HG03457 (cell line): ENCODE measurements at regions not wholly inside any gene's neighbourhood (a gene's known extent, or its start where the extent isn't known, plus 50 kb on each side); places are given as distances from the start of the nearest gene placed in this dataset.

Experiments used
- ATAC-seq: cut with Tn5 transposase; IDR thresholded peaks from one replicate; pipeline ENCODE4 v1.9.1; 2021; ENCODE audit warnings: moderate number of reproducible peaks; ENCODE audit not compliant: unreplicated experiment

DNA sequence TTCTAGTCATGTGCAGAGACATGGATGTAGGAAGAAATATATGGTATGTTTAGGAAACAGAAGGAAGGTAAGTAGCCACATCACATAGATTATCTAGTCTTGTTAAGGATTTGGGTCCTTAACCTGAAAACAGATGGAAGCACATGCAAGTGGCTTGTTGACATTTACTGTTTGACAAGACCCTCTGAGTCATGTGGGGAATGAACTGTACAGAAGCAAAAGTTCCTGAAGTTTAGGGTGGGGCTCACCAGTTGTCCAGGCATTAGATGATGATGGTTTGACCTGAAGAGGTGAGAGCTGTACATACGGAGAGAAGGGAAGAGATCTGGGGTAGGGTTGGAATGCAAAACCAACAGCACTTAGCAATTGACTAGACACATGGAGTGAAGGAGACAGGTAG is 281.1 kb upstream of the GRIP1 start:
- no peak for ATAC-seq

DNA sequence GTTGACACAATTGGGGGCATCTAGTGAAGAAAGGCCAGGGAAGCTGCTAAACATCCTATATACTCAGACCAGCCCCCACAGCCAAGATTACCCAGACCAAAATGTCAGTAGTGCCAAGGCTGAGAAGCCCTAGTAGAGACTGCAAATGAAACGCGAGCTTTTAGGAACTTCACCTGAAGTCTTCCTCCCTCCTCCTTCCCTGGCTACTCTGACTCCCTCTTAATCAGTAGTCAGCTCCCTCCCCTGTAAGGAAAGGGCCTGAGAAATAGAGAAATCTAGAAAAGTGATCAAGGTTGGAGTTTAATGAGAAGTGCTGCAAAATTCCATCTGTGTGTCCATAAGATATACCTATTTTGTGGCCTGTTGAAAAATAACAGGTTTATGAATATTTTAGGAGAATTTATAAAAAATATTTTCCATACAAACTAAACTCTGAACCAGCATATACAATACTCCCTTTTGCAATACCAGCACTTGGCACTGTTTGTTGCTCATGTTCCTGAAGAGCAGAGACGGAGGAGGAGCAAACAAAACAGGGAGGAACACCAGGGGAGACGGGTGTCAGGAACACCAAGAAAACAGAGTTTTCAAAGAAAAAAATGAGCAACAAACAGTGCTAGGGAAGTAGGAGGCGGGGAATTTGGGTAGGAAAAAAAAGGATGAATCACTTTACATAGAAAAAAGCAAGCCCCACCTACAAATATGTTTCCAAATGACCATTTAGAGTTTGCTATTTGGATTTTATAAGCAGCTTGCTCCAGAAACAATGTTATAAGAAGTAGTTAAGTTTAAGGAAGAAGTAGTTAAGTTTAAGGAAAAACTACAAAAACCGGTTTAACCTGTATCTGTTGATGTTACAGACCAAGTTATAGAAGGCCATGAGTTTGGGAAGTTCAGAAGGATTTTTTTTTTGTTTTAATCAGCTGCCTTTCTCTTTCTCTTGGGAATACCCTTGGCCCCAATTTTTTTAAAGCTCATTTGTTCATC is 282.1 kb upstream of the GRIP1 start:
- no peak for ATAC-seq

DNA sequence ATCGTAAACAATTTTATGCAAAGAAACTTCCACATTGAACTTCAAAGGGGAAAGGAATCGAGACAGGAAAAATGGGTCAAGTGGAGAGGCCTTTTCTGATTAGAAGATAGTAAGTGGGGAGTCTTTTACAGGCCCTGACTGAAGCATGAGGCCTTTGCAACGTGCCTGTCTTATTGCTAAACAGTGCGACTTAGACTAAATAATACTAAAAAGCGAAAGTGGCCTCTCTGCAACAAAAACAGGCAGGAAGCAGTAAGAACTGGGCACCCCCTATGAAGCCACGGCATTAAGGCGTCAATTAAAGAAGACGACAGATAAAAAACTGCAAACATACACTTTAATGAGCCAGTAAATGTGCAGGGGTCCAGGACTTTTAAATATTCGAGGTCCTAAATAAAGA is 283.4 kb upstream of the GRIP1 start:
- ATAC-seq = no peak

DNA sequence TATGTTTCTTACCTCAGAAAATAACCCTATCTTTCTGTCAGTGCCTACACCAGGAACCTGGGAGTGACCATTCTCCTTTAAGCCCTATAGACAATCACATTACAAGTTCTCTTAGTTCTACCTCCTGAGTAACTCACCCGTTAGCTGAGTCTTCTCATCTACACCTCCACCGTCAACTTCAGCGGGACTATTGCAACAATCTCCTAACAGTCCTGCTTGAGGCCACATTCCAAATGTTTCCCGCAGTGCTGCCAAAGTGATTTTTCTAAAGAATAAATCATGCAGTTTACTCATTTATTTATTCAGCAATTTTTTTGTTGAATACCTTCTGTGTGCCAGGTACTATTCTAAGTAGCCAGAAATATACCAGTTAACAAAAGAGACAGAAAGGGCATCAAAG is 285.0 kb upstream of the GRIP1 start:
- ATAC-seq = no peak

GRCh38 chr12:66964629-66965028 is 285.8 kb upstream of the GRIP1 start:
- no peak for ATAC-seq

- ATAC-seq = no peak
Measured at GRCh38 chr12:66965621-66966020, 286.7 kb upstream of the GRIP1 start.

GRCh38 chr12:66971816-66972215 is 292.9 kb upstream of the GRIP1 start:
- no peak for ATAC-seq

- ATAC-seq = no peak
Measured at GRCh38 chr12:66976526-66976925, 292.6 kb upstream of the CAND1 start.

DNA sequence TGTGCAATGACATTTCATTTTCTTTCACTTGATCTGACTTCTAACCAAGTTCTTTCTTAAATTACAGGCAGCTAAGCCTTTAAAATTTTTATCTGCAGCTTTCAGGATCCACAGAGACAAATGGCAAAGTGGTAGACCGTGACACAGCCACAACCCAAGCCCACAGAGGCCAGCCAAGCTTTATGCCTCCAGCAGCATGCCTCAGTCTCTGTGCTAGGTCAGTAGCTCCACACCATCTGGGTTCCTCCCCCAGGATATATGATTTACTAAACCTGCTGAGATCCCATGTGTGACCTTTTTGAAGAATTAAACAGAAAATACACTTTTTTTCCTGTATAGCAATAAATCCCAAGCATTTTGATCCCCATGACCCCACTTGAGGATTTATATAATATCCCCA is 290.4 kb upstream of the CAND1 start:
- ATAC-seq = no peak

DNA sequence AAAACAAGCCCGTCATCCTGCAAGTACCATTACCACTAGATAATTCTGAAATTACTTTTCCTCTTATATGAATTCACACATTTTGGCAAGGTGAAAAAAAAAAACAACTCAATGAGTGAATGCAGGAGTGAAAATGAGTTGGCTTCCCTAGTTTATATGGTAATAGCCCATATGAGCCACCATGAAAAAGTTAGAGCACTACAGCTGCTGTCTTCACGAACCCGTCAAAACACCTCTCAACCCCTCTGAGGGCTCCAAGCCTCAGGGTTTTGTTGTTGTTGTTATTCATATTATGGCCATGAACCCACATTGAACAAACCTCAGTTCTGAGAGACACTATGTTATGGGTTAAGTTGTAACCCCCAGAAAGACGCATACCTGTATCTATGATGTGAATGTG is 289.9 kb upstream of the CAND1 start:
- ATAC-seq = no peak

- no peak for ATAC-seq
Measured at GRCh38 chr12:66984077-66984476, 285.1 kb upstream of the CAND1 start.

GRCh38 chr12:66984962-66985361 is 284.2 kb upstream of the CAND1 start:
- no peak for ATAC-seq

DNA sequence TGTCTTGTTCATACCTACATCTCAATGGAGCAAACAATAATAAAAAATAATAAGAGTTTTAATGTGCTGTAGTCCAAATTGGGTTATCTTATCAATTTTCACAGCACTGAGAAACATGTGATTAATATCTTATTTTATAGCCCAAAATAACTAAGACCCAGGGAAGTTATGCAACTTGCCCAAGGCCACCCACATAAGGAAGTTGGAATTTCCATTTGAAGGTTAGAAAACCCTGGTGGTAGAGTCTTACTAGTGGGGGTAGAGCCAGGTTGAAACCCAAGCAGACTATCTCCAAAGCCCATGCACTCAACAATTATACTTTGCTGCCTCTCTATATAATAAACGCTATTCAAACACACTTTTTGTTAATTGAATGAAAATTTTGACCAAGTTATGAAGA is 270.0 kb upstream of the CAND1 start:
- ATAC-seq = no peak

DNA sequence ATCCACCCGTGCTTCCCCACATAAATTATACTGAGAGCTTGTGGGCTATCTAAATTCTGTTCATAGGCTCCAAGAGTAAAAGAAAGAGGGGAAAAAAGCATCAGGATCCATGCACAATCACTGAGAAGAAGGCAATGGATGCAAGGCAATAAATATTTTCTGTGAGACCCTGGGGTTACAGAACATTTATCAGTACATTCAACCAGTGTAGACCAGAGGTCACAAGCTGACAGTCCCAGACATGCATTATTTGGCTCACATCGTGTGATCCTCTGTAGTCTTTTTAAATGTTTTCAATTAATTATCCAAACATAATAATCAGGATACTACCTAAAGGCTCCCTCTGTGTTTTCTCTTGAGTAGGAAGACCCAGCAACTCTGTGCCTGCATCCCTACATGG is 267.9 kb upstream of the CAND1 start:
- ATAC-seq = no peak

DNA sequence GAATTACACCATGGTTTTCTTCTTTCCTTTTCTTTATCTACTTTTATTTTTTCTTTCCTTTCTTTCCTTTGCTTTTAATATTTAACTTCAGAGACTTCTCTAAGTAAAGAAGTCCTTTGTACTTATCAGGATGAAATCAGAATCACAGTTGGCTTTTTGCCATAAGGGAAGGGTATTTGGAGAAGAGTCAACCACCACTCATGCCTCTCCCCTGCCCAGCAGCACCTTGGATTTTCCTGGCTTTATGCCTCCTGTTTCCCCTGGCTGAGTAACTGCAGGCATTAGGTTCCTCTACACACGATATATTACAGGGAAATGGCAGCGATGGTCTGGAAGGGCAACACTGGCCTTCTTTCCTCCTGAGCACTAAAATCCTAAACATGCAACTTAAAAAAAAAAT is 266.4 kb upstream of the CAND1 start:
- ATAC-seq = no peak

DNA sequence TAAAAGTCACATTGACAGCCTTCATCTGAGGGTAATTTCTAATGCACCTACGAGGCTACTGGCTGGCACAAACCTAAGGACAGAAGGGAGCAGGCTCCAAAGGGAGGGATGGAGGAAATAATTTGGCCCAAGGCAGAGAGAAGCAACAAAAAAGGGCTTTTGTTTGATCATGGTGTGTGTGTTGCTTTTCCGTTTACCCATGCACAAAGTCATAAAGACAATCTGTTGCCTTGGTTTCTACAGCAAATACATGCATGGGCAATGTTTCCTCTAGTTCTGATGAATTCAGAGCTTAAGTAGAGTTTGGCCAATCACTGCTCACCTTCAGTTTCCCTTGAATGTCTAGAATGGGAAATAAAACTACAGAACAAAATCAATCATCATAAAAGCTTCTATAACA is 262.5 kb upstream of the CAND1 start:
- no peak for ATAC-seq

GRCh38 chr12:67014642-67015041 is 254.5 kb upstream of the CAND1 start:
- ATAC-seq = no peak

DNA sequence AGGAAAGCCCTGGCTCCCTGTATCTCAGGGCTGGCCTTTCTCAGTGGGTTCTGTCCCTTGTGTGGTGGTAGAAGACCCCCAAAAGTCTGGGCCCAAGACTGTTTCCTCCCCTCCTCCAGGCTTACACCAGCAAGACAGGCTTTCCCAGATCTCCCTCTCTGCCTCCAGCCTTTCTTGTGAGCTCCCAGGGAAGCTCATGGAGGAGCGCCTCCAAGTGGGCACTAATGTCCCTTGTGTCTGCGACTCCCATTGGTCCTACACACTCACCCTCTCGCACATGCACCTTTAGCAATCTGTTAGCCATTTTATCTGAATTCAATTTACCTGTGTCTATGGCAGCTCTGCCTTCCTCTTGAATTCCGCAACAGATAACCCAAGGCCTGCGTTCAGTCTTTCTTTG is 251.1 kb upstream of the CAND1 start:
- ATAC-seq = no peak

- no peak for ATAC-seq
Measured at GRCh38 chr12:67019070-67019469, 250.1 kb upstream of the CAND1 start.

DNA sequence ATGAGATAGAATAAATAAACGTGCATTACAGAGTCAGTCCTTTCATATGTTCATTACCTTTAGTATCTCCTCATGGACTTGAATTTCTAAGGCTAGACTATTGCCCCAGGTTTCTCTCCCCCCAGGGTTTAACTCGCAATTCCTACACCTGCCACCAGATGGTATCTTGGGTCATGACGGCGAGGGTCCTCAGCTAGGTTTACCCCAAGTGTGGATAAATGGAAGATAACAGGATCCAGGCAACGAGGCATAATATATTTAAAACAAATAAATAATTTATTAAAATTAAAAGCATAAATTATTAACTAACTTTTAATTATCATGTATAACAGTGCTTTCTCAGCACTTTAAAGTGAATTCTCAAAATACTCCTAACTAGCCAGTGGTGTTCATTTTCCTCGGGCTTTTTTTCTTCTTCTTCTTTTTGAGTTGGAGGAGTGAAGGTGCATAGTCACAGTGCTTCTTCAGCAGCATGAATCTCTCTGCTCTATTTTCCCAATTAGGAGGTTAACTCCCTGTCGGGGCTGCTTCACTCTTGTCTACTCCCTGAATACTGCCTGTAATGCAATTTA is 243.5 kb upstream of the CAND1 start:
- ATAC-seq = peak; percentile 84

DNA sequence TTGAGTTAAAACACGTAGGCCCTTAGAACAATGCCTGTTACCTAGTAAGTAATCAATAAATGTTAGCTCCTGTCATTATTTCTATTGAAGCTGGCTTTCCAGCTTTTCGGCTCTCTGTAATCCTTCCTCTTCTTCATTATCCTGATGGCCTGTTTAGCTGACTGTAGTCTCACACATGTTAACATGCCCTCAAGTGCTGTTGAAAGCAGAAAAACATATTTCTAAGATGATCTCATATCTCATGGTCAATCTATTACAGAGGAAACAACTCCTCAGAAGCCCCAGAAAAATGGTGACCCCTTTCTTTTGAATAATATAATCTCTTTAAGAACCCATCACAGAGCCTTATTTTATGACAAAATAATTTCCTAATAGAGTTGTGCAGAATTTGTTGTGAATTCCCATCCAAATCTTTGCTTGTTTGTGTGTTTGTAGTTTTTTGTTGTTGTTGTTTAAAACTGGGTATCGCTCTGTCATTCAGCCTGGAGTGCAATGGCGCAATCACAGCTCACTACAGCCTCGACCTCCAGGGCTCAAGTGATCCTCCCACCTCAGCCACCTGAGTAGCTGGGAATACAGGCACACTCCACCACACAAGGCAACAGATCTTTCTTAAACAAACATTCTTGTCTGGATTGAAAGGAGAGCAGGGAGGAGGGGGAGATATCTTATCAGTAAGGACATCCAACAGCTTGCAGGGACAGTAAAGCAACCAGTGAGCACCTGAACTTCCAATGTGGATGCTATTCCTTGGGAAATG is 242.5 kb upstream of the CAND1 start:
- ATAC-seq = no peak

- no peak for ATAC-seq
Measured at GRCh38 chr12:67028529-67028928, 240.6 kb upstream of the CAND1 start.
